22Rv1 (cell line): ENCODE measurements at regions not wholly inside any gene's neighbourhood (a gene's known extent, or its start where the extent isn't known, plus 50 kb on each side); places are given as distances from the start of the nearest gene placed in this dataset.

ENCODE experiments used
- H3K27ac ChIP-seq: fragments of 450-650 bp; 2 replicates; pipeline ENCODE4 v1.5.1; 2017
- ZFX ChIP-seq: fragments of 450-650 bp; IDR thresholded peaks from 2 replicates; pipeline ENCODE4 v1.6.1; 2017; ENCODE audit warnings: antibody characterized with exemption, borderline replicate concordance
- TF ChIP-seq, protein P1 (sequence below): fragments of 450-650 bp; IDR thresholded peaks from 2 replicates; pipeline ENCODE4 v1.5.1; 2017; ENCODE audit warnings: mild to moderate bottlenecking

DNA sequence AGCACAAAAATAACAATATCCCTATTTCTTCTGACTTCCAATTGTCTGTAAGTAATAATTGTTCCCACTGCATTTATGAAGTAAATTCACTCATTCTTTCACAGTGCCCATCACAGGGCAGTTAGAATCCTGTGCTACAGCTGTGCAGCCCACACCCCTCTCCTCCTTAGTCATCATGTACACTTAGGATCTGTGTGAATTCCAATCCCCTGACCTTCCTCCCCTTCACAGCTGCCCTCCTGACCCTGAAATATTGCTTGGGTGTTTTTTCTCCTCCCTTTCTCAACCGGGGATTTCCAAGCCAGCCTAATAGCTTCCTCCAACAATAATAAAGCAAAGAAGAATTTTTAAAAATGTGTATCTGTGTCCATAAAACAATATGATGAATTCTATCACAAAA, 91.5 kb upstream of the BEND6 start:
- TF ChIP-seq ZFX: no peak
- TF ChIP-seq, protein P1, sequence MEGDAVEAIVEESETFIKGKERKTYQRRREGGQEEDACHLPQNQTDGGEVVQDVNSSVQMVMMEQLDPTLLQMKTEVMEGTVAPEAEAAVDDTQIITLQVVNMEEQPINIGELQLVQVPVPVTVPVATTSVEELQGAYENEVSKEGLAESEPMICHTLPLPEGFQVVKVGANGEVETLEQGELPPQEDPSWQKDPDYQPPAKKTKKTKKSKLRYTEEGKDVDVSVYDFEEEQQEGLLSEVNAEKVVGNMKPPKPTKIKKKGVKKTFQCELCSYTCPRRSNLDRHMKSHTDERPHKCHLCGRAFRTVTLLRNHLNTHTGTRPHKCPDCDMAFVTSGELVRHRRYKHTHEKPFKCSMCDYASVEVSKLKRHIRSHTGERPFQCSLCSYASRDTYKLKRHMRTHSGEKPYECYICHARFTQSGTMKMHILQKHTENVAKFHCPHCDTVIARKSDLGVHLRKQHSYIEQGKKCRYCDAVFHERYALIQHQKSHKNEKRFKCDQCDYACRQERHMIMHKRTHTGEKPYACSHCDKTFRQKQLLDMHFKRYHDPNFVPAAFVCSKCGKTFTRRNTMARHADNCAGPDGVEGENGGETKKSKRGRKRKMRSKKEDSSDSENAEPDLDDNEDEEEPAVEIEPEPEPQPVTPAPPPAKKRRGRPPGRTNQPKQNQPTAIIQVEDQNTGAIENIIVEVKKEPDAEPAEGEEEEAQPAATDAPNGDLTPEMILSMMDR: no peak
- H3K27ac ChIP-seq: no peak overlapping the region

DNA sequence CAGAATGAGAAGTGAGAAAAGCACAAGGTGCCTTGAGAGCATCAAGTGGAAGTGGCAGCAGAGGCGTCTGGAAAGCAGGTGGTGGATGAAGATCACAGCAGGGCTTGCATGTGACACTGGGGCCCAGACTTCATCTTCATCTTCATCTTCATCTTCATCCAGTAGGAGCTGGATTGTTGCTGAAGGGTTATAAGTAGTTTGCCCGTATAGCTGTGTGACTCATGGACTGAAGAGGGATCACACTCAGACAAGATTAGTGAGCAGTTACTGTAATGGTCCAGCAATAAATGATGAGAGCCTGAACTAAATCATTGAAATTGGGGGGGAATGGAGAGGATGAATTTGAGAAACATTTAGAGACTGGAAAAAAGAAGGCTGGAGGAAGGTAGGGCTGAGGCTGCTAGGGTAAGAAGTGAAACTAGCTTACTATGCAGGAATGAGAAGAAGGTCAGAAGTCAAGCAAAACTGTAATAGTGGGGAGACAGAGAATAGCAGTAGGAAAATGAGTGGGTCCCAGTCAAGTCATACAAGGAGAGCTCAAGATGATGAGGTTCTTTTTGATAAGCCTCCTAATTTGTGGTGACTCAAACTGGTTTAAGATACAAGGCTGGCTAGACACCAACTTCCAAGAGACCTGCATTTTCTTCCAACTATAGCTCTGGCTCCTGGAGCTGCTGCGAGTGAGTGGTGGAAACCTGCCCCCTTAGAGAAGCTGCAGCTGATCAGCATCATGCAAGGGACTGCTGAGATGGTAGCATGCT, 92.3 kb upstream of the BEND6 start:
- no peak for TF ChIP-seq ZFX
- TF ChIP-seq, protein P1: no peak
- no peak overlapping the region for H3K27ac ChIP-seq

DNA sequence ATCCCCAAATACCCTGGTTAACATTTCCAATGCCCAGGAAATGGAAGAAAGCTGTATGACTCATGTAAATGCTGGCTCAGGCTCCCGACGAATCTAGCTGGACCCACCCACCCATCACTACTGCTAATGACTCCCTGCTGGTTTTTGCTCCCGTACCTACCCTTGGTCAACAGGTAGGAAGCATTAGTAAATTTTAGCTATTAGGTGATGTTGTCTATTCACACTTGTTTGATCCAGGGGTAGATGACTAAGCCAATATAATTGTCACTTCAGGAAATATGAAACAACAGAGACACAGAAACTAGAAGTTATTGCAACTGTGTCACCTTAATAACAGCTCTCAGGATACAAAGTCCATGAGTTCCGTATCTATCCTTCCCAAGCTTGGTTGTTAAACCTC, 94.4 kb upstream of the BEND6 start:
- TF ChIP-seq, protein P1: no peak
- TF ChIP-seq ZFX: no peak
- H3K27ac ChIP-seq: no peak overlapping the region

DNA sequence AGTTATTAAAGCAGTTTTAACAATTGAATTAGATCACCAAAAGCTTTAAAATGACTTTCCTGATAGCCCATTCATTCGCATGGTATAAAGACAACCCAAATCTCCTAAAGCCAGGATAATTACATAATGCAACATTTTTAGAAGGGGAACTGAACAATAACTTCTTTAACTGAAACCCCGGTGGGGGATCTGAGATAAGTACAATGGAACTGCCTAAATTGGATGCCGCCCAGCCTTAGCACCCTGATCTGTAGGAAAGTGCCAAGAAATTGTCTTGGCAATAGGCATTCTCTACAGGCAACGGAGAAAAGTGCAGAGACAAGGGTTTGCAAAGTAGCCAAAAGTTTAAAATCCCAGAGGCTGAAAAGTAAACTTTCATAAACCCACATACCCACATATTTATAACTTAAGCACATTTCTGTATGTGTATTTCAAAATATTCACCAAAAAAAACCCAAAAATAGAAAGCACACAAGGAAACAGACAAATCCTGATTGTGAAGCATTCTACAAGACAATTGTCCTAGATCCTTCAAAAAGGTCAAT, 98.8 kb upstream of the BEND6 start:
- TF ChIP-seq, protein P1: no peak
- TF ChIP-seq ZFX: no peak
- no peak overlapping the region for H3K27ac ChIP-seq

DNA sequence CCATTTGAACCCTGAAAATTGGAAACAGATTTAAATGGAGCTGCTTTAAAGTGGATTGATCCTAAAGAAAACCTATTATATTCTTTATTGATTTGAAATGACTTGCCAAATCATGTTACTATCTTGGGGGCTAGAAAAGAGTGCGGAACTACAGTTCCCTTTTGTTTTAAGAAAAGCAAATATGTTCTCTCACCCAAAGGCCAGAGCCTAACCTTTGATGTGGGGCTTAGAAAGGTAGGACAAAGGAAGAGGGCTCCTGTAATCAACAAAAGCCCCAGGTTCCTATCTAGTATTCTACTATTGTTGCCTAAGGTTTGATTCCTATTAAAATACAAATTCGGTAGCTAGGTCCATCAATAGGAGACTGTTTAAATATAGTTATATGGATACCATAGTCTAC, 100.8 kb upstream of the BEND6 start:
- TF ChIP-seq, protein P1: no peak
- TF ChIP-seq ZFX: no peak
- H3K27ac ChIP-seq: no peak overlapping the region

DNA sequence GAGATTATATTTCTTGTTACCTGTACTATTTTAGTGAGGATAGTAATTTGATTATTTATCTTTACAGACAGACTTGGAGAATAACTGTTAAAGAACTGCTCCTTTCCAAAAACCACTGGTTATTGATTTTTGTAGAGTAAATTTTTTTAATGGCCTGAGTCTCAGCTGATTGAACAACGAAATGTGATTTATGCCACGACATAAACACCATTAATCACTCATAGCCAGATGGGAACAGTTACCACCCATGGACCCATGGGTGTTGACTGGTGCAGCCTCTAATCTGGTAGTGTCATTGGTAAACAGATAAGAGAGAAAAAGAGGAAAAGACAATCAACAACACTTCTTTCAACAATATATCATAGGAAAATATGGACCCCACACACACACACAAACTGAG, 101.4 kb upstream of the BEND6 start:
- TF ChIP-seq ZFX: no peak
- TF ChIP-seq, protein P1: no peak
- H3K27ac ChIP-seq: no peak overlapping the region

DNA sequence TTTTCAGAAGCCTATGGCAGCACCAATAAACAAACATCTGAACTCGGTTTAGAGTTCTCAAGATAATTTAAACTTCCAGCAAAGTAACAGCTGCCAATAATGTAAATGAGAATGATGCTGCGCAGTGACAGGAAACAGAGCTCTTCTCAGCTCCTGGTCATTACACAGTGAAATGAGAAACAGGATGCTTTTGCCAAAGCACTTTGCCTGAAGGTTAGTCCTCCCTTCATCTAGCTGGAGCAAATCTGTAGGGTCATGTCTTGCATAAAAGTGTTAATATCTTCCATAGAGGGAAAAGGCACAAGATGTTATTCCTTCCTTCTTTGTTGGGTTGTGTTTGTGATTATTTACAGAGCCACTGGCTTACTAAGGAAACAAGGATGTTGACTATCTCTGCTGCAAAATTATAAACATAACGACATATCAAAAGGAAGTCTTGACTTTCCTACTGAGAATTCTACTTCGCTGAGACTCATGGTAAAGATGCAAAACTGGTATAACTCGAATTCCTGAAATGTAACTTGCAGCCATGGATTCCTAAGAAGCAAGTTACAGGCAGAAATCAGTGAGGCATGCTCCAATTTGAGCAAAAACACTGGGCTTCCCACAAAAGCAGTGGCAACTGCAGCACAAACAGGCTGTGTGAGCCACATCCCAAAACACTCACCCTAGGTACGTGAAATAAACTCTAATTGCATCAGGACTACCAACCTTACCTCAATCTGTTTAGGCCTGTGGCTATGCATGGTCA, 102.5 kb upstream of the BEND6 start:
- TF ChIP-seq ZFX: no peak
- TF ChIP-seq, protein P1: no peak
- no peak overlapping the region for H3K27ac ChIP-seq
